ENCODE measurements at regions not wholly inside any gene's neighbourhood (a gene's known extent, or its start where the extent isn't known, plus 50 kb on each side); places are given as distances from the start of the nearest gene placed in this dataset.

- Histone ChIP-seq H3K4me1 (ENCODE audit: control insufficient read depth in 5 of 5, insufficient read depth in 5 of 5, low read length in 5 of 5) (peaks cover 0 to 21% (median 0%) of the 10 kb centered on the region in 5 donors), H3K4me3 (no peak overlapping the region), H3K36me3 (ENCODE audit: control insufficient read depth in 4 of 4, insufficient read depth in 4 of 4, low read length in 4 of 4) (no peaks in the 10 kb centered on the region), H3K27ac (ENCODE audit: low read depth in 1 of 2, low read length in 1 of 2) (no peak overlapping the region), H3K9me3 (ENCODE audit: control insufficient read depth in 4 of 4, insufficient read depth in 3 of 4, low read length in 3 of 4) (peaks cover 0 to 5% (median 2%) of the 10 kb centered on the region in 4 donors), H3K9ac (ENCODE audit: insufficient read depth in 1 of 2, low read length in 2 of 2) (no peak overlapping the region), H3K27me3 (ENCODE audit: control insufficient read depth in 3 of 3, insufficient read depth in 3 of 3, low read length in 2 of 3) (no peaks in the 10 kb centered on the region)
- ATAC-seq (ENCODE audit: insufficient read depth, low FRiP score): no peak
- WGBS, 2 donors: 68 to 87% methylated on average over 2 of the region's 2 CpGs
- TF ChIP-seq CTCF (IDR thresholded peaks at IDR 0.05; ENCODE audit: control extremely low read depth, extremely low read depth): no peak
- DNase-seq: peak in 1 of 3 donors; percentile 31
Observed at GRCh38 chr10:113433711-113434110, 119.1 kb upstream of the HABP2 start.

GRCh38 chr10:113434315-113434714 is 118.5 kb upstream of the HABP2 start:
- peaks cover 0 to 17% (median 0%) of the 10 kb centered on the region in 5 donors for H3K4me1 ChIP-seq (ENCODE audit: control insufficient read depth in 5 of 5, insufficient read depth in 5 of 5, low read length in 5 of 5)
- peaks cover 0 to 4% (median 2%) of the 10 kb centered on the region in 4 donors for H3K9me3 ChIP-seq (ENCODE audit: control insufficient read depth in 4 of 4, insufficient read depth in 3 of 4, low read length in 3 of 4)
- no peak overlapping the region for H3K9ac ChIP-seq (ENCODE audit: insufficient read depth in 1 of 2, low read length in 2 of 2)
- 75 to 86% methylated on average over 3 of the region's 3 CpGs for WGBS, 2 donors
- ATAC-seq (ENCODE audit: insufficient read depth, low FRiP score) (no peak), DNase-seq (no peak)
- no peaks in the 10 kb centered on the region for H3K27me3 ChIP-seq (ENCODE audit: control insufficient read depth in 3 of 3, insufficient read depth in 3 of 3, low read length in 2 of 3)
- H3K27ac ChIP-seq (ENCODE audit: low read depth in 1 of 2, low read length in 1 of 2): no peak overlapping the region
- H3K36me3 ChIP-seq (ENCODE audit: control insufficient read depth in 4 of 4, insufficient read depth in 4 of 4, low read length in 4 of 4): no peaks in the 10 kb centered on the region
- no peak overlapping the region for H3K4me3 ChIP-seq
- TF ChIP-seq CTCF (IDR thresholded peaks at IDR 0.05; ENCODE audit: control extremely low read depth, extremely low read depth): no peak

- Histone ChIP-seq H3K27ac (ENCODE audit: low read depth in 1 of 2, low read length in 1 of 2) (no peak overlapping the region), H3K4me1 (ENCODE audit: control insufficient read depth in 5 of 5, insufficient read depth in 5 of 5, low read length in 5 of 5) (peaks cover 0 to 17% (median 0%) of the 10 kb centered on the region in 5 donors), H3K9me3 (ENCODE audit: control insufficient read depth in 4 of 4, insufficient read depth in 3 of 4, low read length in 3 of 4) (peaks cover 0 to 4% (median under 1%) of the 10 kb centered on the region in 4 donors), H3K27me3 (ENCODE audit: control insufficient read depth in 3 of 3, insufficient read depth in 3 of 3, low read length in 2 of 3) (no peaks in the 10 kb centered on the region), H3K9ac (ENCODE audit: insufficient read depth in 1 of 2, low read length in 2 of 2) (no peak overlapping the region), H3K4me3 (no peak overlapping the region), H3K36me3 (ENCODE audit: control insufficient read depth in 4 of 4, insufficient read depth in 4 of 4, low read length in 4 of 4) (no peaks in the 10 kb centered on the region)
- ATAC-seq (ENCODE audit: insufficient read depth, low FRiP score) (no peak), DNase-seq (no peak)
- WGBS, 2 donors: 95 to 97% methylated on average over 2 of the region's 2 CpGs
- TF ChIP-seq CTCF (IDR thresholded peaks at IDR 0.05; ENCODE audit: control extremely low read depth, extremely low read depth): no peak
Observed at GRCh38 chr10:113434950-113435349, 117.9 kb upstream of the HABP2 start.

- ATAC-seq (ENCODE audit: insufficient read depth, low FRiP score): no peak
- TF ChIP-seq CTCF (IDR thresholded peaks at IDR 0.05; ENCODE audit: control extremely low read depth, extremely low read depth): no peak
- peaks cover 0 to 17% (median 0%) of the 10 kb centered on the region in 5 donors for H3K4me1 ChIP-seq (ENCODE audit: control insufficient read depth in 5 of 5, insufficient read depth in 5 of 5, low read length in 5 of 5)
- 83 to 86% methylated on average over 2 of the region's 2 CpGs for WGBS, 2 donors
- no peak for DNase-seq
- H3K9ac ChIP-seq (ENCODE audit: insufficient read depth in 1 of 2, low read length in 2 of 2): no peak overlapping the region
- H3K4me3 ChIP-seq: no peak overlapping the region
- H3K27ac ChIP-seq (ENCODE audit: low read depth in 1 of 2, low read length in 1 of 2): no peak overlapping the region
- no peaks in the 10 kb centered on the region for H3K27me3 ChIP-seq (ENCODE audit: control insufficient read depth in 3 of 3, insufficient read depth in 3 of 3, low read length in 2 of 3)
- no peaks in the 10 kb centered on the region for H3K36me3 ChIP-seq (ENCODE audit: control insufficient read depth in 4 of 4, insufficient read depth in 4 of 4, low read length in 4 of 4)
- peaks cover 0 to 2% (median 0%) of the 10 kb centered on the region in 4 donors for H3K9me3 ChIP-seq (ENCODE audit: control insufficient read depth in 4 of 4, insufficient read depth in 3 of 4, low read length in 3 of 4)
Observed at GRCh38 chr10:113435881-113436280, 117.0 kb upstream of the HABP2 start.
